ENCODE measurements at regions not wholly inside any gene's neighbourhood (a gene's known extent, or its start where the extent isn't known, plus 50 kb on each side); places are given as distances from the start of the nearest gene placed in this dataset.

DNA sequence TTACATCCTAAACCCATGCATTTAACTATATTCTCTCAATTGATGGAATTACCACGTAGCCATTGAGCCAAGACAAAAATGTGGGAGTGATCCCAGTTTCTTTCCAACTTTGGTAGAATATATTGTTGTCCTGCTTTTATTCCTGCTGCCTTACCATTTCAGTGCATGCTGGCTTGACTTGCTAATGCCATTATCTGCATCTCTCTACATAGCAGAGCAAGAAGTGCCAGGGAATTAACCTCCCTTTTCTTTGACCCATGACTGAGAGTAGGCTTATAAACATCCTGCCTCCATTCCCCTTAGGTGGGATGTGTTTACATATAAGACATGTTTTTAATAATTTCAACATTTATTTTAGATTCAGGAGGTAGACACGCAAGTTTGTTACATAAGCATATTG, 1153.4 kb downstream of the IGSF11 start:
- H3K4me1 ChIP-seq, result no peaks in the 10 kb centered on the region
- no peaks in the 10 kb centered on the region for H3K27me3 ChIP-seq
- H3K27ac ChIP-seq, result no peak overlapping the region
- TF ChIP-seq EP300 (IDR thresholded peaks at IDR 0.05) (no peak), POLR2A (IDR thresholded peaks at IDR 0.05) (no peak), POLR2AphosphoS5 (IDR thresholded peaks at IDR 0.05) (no peak)
- TF ChIP-seq, protein P1, sequence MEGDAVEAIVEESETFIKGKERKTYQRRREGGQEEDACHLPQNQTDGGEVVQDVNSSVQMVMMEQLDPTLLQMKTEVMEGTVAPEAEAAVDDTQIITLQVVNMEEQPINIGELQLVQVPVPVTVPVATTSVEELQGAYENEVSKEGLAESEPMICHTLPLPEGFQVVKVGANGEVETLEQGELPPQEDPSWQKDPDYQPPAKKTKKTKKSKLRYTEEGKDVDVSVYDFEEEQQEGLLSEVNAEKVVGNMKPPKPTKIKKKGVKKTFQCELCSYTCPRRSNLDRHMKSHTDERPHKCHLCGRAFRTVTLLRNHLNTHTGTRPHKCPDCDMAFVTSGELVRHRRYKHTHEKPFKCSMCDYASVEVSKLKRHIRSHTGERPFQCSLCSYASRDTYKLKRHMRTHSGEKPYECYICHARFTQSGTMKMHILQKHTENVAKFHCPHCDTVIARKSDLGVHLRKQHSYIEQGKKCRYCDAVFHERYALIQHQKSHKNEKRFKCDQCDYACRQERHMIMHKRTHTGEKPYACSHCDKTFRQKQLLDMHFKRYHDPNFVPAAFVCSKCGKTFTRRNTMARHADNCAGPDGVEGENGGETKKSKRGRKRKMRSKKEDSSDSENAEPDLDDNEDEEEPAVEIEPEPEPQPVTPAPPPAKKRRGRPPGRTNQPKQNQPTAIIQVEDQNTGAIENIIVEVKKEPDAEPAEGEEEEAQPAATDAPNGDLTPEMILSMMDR (IDR thresholded peaks at IDR 0.05), result no peak
- no peak overlapping the region for H3K4me3 ChIP-seq
- no peak for ATAC-seq
- no peaks in the 10 kb centered on the region for H3K9me3 ChIP-seq
- H3K36me3 ChIP-seq, result no peaks in the 10 kb centered on the region
- WGBS, 2 donors (ENCODE audit: low coverage in 1 of 2), result 76% methylated on average over 2 of the region's 2 CpGs

DNA sequence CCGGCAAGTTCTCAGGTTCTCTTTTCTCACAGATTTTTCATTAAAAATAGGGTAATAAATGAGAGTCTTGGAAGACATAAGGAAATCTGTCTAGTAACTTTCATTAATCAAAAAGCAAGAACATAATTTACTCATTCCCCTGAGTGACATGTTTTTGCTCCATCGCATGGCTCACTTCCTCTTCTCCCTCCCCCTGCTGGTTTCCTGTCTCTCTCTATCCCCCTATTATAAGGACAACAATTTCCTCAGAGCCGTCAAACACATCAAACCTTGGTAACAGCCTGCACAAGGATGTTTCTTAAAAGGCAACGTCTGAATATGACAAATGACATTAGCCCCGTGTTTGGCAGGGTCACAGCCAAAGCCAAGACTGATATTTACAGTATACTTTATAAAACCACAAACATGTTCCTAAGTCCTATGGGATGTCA, 1149.6 kb downstream of the IGSF11 start:
- TF ChIP-seq POLR2AphosphoS5 (IDR thresholded peaks at IDR 0.05) (no peak), POLR2A (IDR thresholded peaks at IDR 0.05) (no peak), EP300 (IDR thresholded peaks at IDR 0.05) (no peak)
- TF ChIP-seq, protein P1 (IDR thresholded peaks at IDR 0.05), result no peak
- Histone ChIP-seq H3K27ac (no peak overlapping the region), H3K9me3 (no peaks in the 10 kb centered on the region), H3K4me3 (no peak overlapping the region), H3K27me3 (no peaks in the 10 kb centered on the region), H3K36me3 (no peaks in the 10 kb centered on the region), H3K4me1 (no peaks in the 10 kb centered on the region)
- ATAC-seq, result no peak
- WGBS, 2 donors (ENCODE audit: low coverage in 1 of 2), result 4 to 6% methylated on average over 4 to 5 of the region's 5 CpGs

DNA sequence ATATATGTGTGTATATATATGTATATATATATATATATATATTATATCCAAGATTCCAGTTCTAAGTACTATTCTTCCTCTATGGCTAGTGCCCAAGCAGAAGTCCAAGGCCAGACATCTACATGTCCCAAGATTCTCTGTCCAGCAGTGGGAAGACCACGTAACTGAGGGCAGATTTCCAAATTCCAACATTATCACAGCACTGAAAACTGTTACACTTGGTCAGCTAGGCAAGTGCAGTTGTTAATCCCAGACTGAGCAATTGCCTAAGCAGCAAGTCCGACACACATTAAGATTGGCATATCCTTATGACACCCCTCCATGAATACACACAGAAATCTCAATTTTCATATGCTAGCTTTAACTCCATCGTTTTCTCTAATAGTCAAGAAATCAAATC, 1148.5 kb downstream of the IGSF11 start:
- Histone ChIP-seq H3K27ac (no peak overlapping the region), H3K4me3 (no peak overlapping the region), H3K4me1 (no peaks in the 10 kb centered on the region), H3K36me3 (no peaks in the 10 kb centered on the region), H3K9me3 (no peaks in the 10 kb centered on the region), H3K27me3 (no peaks in the 10 kb centered on the region)
- WGBS, 2 donors (ENCODE audit: low coverage in 1 of 2), result 61 to 67% methylated on average over 3 of the region's 3 CpGs
- no peak for TF ChIP-seq POLR2AphosphoS5 (IDR thresholded peaks at IDR 0.05)
- TF ChIP-seq, protein P1 (IDR thresholded peaks at IDR 0.05), result no peak
- TF ChIP-seq EP300 (IDR thresholded peaks at IDR 0.05), result no peak
- no peak for TF ChIP-seq POLR2A (IDR thresholded peaks at IDR 0.05)
- ATAC-seq, result no peak

DNA sequence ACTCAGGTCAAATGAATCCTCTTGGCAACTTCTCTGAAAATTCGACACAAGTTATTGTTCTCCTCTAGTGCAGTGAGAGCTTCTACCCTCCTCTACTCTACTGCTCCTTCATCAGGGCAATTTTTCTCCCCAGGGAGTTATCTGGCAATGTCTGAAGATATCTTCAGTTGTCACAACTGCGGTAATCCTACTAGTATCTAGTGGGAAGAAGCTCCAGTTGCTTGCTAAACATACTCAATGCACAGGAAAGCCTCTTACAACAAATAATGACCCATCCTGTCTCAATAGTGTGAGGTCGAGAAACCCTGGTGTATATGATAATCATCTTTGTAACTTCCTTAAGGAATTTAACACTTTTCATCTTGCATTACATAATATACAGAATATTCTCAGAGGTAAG, 1147.6 kb downstream of the IGSF11 start:
- 68 to 92% methylated on average over 3 of the region's 3 CpGs for WGBS, 2 donors (ENCODE audit: low coverage in 1 of 2)
- Histone ChIP-seq H3K4me1 (no peaks in the 10 kb centered on the region), H3K27me3 (no peaks in the 10 kb centered on the region), H3K4me3 (no peak overlapping the region), H3K9me3 (no peaks in the 10 kb centered on the region), H3K27ac (no peak overlapping the region), H3K36me3 (no peaks in the 10 kb centered on the region)
- TF ChIP-seq EP300 (IDR thresholded peaks at IDR 0.05), result no peak
- TF ChIP-seq POLR2A (IDR thresholded peaks at IDR 0.05), result no peak
- TF ChIP-seq, protein P1 (IDR thresholded peaks at IDR 0.05), result no peak
- no peak for TF ChIP-seq POLR2AphosphoS5 (IDR thresholded peaks at IDR 0.05)
- no peak for ATAC-seq

DNA sequence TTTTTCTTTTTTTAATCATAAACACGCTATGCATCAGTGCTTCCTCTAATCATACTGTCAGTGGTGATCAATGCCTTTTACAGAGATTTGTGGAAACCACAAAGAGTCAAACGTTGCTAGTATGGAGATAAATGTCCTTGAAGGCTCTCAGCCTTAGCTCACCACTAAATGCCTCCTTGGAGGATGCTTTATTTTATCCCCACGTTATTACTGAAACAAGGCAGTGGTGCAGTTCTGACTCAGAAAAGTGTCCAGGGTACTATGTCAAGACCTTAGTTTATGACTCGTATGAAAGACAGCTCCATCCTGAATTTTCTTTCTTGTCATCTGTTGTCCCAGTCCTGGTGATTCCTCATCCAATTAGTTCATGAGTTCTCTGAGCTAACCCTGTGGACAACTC, 1146.7 kb downstream of the IGSF11 start:
- Histone ChIP-seq H3K9me3 (no peaks in the 10 kb centered on the region), H3K27me3 (no peaks in the 10 kb centered on the region), H3K4me3 (no peak overlapping the region), H3K27ac (no peak overlapping the region), H3K36me3 (no peaks in the 10 kb centered on the region), H3K4me1 (peaks cover 0 to 4% (median 0%) of the 10 kb centered on the region in 3 donors)
- ATAC-seq, result no peak
- TF ChIP-seq POLR2A (IDR thresholded peaks at IDR 0.05) (no peak), EP300 (IDR thresholded peaks at IDR 0.05) (no peak), POLR2AphosphoS5 (IDR thresholded peaks at IDR 0.05) (no peak)
- TF ChIP-seq, protein P1 (IDR thresholded peaks at IDR 0.05), result no peak
- WGBS, 2 donors (ENCODE audit: low coverage in 1 of 2), result 47 to 53% methylated on average over 4 of the region's 4 CpGs
